Glomerular visceral epithelial cell (primary cell): ENCODE measurements at regions not wholly inside any gene's neighbourhood (a gene's known extent, or its start where the extent isn't known, plus 50 kb on each side); places are given as distances from the start of the nearest gene placed in this dataset.
A peak's percentile ranks its signal among the peaks of the same experiment; 100 is the strongest.

Experiments used
- DNase-seq: peaks from one replicate; pipeline ENCODE4 v3.0.0-alpha.2; 2016; ENCODE audit errors: extremely low spot score

DNA sequence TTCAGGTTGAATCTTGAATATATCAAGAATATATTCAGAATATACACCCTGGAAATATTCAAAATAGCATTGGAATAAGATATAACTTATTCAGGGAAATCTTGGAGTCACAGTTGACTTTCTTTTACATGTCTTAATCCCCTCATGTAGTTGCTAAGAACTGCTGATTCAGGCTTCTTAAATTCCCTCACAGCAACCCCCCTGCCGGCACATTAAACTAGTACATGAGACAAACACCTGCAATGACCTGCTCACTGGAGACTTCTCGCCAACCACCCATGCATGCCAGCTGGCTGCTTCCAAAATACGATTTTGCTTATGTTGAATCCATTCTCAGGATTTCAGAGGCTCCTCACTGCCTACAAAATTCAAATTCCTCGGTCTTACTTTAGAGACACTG, 997.1 kb downstream of the EFNB2 start:
- DNase-seq, result no peak

DNA sequence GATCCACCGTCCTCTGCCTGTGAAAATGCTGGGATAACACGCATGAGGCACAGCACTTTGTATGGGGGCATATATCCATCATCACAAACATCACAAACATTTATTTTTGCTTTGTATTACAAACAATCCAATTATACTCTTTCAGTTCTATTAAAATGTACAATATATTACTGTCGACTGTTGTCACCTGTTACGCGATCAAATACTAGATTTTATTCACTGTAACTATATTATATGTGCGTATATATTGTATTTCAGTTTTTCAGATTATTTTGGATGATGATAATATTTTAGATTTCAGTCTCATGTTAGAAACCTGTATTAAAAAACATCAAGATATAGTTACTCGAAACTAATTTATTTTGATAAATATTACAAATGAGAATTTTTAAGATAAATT, 998.3 kb downstream of the EFNB2 start:
- DNase-seq, result no peak

DNA sequence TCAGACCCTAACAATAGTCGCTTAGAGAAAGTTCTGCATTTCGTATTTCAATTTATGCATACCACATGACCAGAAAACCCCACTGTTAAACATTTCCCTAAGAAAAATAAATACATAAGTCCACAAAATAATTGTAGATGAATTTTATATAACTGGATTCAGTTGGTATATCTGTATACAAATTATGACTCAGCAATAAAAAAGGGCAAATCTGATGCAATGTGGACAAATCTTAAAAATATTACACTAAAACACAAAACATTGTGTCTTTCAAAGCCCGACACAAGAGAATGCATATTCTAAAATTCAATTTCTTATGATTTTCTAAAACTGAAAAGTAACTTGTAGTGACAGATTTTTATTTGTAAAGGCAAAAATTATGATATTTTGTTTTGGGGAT, 1005.0 kb downstream of the EFNB2 start:
- no peak for DNase-seq

DNA sequence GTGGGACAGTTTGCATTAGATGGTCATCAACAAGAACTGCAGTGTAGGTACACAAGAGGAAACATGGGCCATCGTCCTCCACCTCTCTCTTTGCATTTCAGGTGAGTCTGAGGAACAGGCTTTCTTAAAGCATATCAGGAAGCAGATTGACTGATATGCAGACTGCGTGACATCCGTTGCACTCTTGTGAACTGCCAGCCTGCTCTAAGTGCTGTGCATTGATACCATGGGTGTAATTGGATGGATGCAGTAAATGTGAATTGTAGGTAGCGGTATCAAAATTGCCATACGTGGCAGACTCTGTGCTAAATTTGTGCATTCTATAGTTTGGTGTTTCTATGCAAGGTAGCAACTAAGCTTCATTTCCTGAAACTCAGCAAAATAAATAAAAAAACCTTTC, 1008.3 kb downstream of the EFNB2 start:
- DNase-seq, result no peak

DNA sequence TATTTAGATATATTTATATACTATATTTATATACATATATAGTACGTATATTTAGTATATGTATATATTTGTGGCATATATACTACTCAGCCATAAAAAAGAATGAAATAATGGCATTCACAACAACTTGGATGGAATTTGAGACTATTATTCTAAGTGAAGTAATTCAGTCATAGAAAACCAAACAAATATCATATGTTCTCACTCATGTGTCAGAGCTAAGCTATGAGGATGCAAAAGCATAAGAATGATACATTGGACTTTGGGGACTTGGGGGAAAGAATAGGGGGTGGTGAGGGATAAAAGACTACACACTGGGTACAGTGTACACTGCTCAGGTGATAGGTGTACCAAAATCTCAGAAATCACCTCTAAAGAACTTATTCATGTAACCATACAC, 1015.7 kb downstream of the EFNB2 start:
- no peak for DNase-seq

DNA sequence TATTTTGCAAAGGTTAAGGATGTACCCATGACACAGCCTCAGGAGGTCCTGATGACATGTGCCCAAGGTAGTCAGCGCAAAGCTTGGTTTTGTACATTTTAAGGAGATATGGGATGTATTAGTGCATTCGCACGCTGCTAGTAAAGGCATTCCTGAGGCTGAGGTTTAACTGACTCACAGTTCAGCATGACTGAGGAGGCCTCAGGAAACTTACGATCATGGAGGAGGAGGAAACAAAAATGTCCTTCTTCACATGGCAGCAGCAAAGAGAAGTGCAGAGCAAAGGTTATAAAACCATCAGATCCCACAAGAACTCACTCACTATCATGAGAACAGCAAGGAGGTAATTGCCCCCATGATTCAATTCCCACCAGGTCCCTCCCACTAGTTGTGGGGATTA, 1017.4 kb downstream of the EFNB2 start:
- peak; percentile 46 for DNase-seq

DNA sequence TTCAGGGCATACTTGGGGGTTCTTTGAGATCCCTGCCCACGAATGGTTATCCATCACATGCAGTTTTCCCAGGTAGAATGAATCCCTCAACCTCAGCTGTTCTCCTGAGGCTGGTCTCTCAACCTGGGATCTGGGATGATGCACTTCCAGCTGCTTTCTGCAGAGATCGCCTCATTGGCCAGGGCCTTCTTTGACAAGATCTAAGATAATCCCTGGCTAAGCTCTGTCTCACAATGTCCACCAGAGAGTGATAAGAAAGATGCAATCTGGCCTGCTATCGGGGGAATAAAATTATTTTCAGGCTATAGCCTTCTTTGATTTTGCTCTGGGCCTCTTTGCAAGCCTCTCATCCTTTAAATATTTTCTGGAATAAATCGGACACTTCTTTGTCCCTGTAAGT, 1021.1 kb downstream of the EFNB2 start:
- DNase-seq, result no peak

DNA sequence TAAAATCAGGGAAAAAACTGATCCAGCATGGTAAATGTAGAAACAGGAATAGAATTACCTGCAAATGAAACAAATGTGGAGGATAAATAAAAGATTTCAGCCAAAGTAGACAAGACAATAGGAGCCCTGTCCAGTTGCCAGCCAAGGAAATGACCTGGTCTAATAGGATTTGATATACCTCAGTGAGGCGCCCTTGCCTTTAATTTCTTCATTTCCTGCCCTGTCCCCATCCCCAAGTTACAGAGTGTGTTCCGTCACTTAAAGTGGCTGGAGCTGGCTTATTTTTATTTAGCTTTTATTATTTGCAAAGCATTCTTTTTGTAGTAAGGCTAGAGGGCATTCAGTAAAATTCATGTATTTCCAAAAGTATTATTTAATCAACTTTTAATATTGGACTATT, 1022.0 kb downstream of the EFNB2 start:
- DNase-seq, result no peak

DNA sequence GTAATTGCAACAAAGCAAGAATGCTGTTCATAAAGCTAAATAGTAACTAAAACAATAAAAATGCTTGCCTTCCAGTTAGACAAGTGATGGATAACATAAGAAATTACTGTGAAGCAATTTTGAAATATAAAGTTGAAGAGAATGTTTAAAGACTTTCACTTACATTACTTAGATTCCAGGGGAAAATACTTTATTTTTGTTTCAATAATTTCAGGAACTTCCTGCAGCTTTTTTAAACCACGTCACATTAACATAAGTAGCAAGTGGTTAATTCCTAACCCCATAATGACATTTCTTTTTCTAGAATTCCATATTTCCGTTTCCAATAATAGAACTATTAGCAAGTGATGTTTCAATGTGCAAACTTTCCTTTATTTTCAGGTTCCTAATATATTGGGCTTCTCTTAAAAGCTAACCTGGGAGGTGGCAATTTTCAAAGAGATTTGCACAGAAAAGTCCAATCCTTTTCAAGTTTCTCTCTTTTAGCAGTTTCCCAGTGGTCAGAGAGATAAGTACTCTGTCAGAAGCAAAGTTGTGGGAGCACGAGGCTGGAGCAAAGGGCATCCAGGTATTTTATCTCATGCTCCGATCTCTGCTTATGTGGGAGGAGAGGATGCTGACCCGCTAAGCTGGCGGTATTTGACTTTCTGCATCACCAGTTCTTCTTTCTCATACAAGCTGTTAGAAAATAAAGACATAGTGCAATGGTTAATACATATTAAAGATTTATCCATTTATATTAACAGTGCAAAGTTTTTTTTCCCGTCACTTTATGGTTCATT, 1025.3 kb downstream of the EFNB2 start:
- DNase-seq, result no peak

DNA sequence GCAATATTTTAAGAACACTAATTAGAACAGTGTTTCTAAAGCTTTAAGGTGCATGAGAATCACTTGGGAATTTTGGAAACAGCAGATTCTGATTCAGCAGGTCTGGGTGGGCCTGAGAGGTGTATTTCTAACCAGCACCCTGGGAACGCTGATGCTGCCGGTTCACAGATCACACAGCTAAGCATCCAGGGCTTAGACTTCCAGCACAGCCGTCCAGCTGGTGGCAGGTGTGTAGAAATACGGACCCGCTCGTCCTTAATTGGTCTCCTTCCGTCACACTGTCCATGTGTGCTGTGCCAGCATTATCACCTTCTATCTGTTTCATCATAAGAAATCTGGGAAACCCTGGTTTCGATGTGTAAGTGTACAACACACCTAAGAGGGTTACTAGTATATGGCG, 1029.0 kb downstream of the EFNB2 start:
- no peak for DNase-seq

DNA sequence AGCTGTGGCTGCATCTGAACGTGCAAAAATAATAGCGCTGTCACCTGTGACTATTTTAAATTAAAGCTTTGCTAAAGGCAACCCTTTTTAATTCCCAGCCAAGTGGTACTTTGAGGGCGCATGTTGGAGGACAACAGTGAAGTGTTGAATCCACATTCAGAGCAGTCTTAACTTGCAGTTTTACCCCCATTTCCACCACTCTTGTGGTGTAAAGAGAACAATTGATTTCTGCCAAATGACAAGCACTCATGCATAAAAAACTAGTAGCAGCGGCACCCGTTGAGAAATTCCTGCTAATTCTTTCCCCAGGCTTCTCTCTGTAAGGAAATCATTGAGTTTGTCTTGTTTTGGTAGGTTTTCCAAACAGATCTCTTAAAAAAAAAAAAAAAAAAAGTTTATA, 1033.3 kb downstream of the EFNB2 start:
- no peak for DNase-seq

DNA sequence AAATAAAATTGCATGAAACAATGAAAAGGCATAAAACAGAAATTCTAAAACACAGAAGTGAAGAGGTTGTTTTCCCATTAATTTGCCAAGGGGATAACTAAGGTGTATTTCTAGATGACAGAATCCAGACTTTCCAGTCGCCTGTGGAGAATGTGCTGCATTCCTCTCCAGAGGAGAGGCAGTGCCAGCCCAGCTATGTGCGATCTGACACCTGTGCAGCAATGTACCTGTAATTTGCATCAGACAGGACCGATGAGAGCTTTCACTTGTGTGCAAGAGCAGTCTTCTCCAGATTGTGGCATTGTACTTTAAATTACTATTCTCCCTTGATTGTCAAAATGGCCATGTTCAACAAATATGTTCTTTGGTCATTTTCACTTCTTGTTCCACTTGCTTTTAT, 1037.9 kb downstream of the EFNB2 start:
- DNase-seq, result no peak

DNA sequence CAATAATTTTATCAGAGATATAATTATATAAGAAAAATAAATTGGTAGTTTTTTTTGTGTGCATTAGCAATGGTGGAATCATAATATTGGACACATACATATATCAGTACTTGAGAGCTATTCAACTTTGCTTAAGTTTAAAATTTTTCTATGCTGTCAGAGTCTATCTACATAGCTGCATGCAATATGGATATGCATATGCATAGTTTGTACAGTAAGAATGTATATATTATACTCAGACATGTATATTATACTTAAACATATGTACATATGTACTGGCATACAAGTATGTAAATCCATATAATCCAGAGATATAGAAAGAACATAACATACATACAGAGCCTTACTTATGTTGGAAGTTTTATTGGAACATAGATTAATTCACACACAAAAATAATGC, 1043.2 kb downstream of the EFNB2 start:
- no peak for DNase-seq

DNA sequence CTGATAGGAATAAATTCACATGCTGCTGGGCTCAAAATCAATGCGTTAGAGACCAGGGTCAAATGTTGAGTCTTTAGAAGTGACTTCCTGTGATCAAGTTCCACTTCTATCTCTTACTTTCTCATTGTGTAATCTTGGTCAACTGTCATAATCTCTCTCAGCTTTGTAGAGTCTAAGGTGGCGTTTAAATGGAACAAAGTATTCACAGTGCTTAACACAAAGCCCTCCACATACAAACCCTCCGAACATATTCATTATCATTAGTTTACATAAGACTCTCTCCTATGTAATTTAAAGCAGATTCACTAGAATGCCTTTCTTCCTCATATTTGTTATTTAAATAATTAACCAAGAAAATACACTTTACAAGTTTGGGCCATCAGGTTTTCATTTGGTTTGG, 1044.1 kb downstream of the EFNB2 start:
- DNase-seq, result no peak

DNA sequence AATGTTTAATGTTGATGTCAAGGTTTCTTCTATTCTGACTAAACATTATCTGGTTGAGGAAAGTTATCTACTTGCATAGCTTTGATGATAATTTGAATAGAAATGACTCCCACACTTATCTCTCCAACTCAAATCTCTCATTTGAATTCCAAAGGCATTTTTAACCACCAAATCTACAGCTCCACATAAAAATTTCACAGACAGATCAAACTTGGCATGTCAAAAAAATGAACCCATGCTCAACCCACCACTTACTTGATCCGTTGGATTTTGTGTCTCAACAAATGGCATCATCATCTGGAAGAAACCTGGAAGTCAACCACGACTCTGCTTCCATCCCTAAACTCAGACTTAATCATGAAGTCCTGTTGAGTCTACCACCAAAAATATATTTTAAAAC, 1050.4 kb downstream of the EFNB2 start:
- DNase-seq, result no peak

DNA sequence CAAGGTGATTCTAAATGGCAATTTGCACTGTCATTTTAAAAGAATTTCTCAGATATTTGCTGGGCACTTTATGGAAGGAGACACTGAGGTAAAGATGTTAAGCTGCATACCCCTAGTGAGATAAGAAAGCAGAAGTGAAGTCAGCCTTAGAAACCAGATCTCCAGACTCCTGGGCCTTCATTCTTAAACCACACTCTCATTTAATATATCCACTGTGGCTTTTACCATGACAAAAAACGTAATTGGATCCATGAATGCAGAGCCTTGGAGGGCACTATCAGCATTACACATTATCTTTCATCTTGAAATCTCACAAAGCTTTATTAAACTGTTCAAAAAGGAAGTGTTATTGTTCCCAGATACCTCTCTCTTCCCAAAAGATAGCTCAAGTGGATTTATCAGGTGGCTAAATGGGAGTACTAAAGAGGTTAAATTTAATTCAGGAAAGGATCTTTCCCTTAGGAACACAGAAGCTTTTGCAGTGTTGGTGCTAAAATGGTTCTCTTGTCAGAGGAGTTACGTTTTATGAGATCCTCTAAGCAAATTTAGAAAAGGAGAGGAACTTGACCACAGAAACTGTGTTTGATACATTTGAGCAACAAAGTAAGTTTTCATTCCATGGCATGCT, 1060.4 kb downstream of the EFNB2 start:
- peak; percentile 9 for DNase-seq

DNA sequence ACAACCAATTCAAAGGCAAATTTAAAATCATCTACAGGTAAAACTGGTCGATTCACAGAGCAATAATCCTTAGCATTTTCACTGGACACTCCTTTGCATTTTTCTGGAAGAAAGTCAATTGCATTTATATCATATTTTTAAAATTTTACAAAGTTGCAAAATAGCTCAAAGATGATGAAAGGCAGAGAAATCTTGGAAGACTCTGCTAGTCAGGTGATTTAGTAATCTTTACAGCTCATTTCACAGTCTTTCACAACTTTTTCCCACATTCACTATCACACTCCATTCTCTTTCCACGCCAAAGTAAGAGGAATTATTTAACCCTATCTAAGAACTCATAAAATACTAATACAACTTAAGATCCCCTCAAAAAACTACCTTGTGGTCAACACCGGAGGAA, 1063.8 kb downstream of the EFNB2 start:
- no peak for DNase-seq

DNA sequence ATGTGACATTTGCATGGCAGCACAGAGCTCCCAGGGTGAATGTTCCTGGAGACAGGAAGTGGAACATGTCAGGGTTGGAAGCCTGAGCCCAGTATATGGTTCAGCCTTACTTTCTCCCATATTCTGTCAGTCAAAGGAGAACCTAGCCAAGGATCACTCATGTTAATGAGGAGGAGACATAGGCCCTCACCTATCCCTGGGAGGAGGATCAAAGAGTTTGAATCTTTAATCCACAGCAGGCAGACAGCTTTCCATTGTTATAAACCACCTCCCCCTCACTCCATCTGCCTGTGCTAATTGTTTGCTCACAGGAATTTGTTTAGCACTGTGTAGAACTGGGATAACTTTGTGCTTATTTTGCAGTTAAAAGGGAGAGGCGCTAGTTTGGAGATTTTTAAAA, 1069.1 kb downstream of the EFNB2 start:
- DNase-seq, result no peak

DNA sequence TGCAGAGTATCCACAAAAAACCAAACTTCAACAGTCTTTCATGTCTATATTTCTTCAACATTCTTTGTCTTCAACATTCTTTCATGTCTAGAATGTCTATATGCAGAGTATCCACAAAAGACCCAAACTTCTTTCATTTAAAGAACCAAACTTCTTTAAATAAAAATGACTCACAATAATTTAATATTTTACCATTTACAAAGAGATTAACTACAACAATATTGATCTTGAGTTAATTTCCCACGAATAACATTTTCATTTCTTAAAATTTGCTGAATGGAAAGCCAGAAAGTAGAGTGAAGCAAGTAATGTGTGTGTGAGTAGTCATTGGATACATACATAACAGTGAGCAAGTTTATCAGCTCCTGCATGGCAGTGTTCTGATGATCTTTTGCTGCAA, 1069.7 kb downstream of the EFNB2 start, which contains the start of gene DAOA:
Gene DAOA (plus strand): TSS at position 301 of the 400 bp plus-strand sequence.
- DNase-seq, result no peak

DNA sequence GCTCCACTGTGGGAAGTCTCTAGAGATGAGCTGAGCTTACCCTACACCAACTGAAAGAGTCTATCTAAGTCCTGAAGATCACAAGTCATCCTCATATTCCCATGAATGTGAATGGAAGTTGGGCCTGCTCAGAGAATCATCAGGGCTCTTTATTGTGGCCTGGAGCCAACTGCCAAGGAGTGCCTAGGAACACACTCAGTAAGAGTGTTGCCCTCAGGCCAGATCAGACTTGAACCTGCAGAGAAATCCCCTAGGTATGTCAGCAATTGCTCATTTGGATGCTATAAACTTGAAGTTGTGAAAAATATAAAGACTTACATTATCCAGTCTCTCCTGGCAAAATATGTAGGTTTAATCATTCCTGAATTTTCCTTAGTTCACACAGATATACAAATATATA, 1070.2 kb downstream of the EFNB2 start:
- no peak for DNase-seq

DNA sequence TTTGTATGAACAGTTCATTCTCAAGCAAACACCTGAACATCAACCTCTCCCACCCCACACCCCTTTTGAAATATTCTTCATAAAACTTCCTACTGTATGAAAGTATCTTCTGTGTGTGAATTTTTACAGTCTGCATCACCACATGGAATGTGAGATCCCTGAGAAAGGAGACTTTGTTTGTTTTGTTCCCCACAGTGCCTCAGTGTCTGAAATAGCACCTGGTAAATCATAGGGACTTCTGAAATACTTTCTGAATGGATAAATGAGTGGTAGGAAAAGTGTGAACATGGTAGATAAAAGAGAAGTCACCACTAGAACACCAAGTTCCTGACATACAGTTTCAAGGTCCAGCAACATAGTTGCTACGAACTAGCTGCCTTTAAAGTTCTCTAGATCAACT, 1071.2 kb downstream of the EFNB2 start:
- DNase-seq, result peak; percentile 15

DNA sequence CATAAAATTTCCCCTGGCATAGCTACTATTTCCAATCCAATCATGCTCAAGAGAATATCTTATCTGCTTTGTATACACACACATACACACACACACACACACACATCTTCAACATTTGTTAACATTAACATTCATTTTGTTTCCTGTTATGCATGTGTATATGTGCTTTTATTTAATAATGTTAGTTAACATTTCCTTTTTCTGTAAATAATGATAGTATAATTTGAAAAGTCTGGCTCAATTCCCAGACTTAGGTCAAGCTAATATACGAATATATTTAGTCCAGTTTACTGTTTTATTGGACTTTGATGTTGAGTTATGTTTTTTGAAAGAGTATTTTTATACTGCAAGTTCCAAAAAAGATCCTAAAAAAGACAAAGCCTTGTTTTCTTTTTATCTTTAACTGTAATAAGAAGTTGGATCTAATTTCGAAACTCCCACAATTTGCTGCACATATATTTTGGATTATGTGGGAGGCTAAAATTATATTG, 1072.4 kb downstream of the EFNB2 start:
- DNase-seq, result no peak

DNA sequence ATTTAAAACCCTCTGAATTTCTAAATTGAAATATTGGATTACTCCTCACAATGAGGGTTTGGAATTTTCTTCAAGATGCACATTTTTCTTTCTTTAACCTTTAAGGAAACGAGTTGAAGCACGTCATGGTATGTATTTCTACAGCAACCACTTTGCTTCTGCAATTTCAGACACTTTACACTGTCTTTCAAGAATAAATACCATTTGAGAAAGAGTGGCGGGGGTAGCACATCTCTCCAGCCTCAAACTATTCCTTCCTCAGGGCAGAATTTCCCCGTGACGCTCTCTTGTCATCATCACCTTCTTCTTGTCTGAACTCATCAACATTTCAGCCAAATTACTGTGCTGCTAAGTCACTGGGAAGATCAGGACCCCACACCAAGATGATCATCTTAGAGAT, 1073.4 kb downstream of the EFNB2 start:
- no peak for DNase-seq

DNA sequence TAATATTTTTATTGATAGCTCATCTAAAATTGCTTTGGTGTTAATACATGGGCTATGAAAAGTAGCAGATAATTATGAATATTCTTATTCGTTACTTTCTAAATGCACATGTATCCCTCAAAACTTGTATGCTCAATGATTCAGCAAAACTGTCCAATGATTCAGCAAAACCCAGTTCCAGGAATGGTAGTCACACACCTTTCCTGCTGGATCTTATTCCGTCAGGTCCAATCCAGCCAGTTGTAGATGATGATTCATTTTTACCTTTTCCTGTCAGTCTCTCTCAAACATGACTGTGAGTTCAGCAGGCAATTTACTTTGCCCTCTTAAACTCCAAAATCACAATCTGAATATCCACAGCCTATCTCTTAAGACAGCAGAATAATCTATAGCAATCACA, 1082.6 kb downstream of the EFNB2 start:
- DNase-seq, result no peak
